ENCODE measurements at regions not wholly inside any gene's neighbourhood (a gene's known extent, or its start where the extent isn't known, plus 50 kb on each side); places are given as distances from the start of the nearest gene placed in this dataset.
"Not testable (repeated sequence)": the region's sequence is repeated elsewhere in the genome, so short reads cannot be mapped to it uniquely, and the experiment has no call there.

DNA sequence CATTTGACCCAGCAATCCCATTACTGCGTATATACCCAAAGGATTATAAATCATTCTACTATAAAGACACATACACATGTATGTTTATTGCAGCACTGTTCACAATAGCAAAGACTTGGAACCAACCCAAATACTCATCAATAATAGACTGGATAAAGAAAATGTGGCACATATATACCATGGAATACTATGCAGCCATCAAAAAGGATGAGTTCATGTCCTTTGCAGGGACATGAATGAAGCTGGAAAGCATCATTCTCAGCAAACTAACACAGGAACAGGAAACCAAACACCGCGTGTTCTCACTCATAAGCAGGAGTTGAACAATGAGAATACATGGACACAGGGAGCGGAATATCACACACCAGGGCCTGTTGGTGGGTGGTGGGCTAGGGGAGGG is 158.3 kb downstream of the EXOC5 start:
- TF ChIP-seq LEF1 (IDR thresholded peaks at IDR 0.05; ENCODE audit: borderline replicate concordance); SP1 (IDR thresholded peaks at IDR 0.05); FOXA1 (IDR thresholded peaks at IDR 0.05); NFRKB (IDR thresholded peaks at IDR 0.05); HDGF (IDR thresholded peaks at IDR 0.05; ENCODE audit: borderline replicate concordance); FOXK2 (IDR thresholded peaks at IDR 0.05); FOXM1 (IDR thresholded peaks at IDR 0.05; ENCODE audit: borderline replicate concordance); L3MBTL2 (conservative IDR thresholded peaks at IDR 0.05); ELF4 (IDR thresholded peaks at IDR 0.05): not testable (repeated sequence)

All from HEK293T (cell line).